CMK (cell line): ENCODE measurements at regions not wholly inside any gene's neighbourhood (a gene's known extent, or its start where the extent isn't known, plus 50 kb on each side); places are given as distances from the start of the nearest gene placed in this dataset.

Source experiments
- DNase-seq: peaks from one replicate; pipeline ENCODE4 v3.0.0-alpha.2; 2010; ENCODE audit warnings: low read depth

DNA sequence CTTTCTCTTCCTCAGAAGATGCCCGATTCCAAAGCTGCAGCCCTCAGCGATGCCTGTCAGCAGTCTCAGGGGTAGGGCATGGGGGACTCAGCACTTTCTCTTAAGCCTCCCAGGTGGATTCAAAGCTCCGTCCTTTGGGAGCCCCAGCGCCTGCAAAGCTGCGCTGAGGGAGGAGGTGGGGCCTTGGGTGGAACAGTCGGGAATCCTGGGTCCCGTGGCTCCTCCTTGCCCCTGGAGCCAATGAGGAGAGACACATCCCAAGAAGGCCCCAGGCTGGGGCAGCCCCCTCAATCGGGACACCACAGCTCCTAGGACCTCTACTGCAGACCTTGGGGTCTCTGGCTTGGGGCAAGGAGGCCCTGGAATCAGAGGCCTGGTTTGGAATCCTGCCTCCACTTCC lies 227.5 kb upstream of the IGF1R start:
- DNase-seq = no peak

DNA sequence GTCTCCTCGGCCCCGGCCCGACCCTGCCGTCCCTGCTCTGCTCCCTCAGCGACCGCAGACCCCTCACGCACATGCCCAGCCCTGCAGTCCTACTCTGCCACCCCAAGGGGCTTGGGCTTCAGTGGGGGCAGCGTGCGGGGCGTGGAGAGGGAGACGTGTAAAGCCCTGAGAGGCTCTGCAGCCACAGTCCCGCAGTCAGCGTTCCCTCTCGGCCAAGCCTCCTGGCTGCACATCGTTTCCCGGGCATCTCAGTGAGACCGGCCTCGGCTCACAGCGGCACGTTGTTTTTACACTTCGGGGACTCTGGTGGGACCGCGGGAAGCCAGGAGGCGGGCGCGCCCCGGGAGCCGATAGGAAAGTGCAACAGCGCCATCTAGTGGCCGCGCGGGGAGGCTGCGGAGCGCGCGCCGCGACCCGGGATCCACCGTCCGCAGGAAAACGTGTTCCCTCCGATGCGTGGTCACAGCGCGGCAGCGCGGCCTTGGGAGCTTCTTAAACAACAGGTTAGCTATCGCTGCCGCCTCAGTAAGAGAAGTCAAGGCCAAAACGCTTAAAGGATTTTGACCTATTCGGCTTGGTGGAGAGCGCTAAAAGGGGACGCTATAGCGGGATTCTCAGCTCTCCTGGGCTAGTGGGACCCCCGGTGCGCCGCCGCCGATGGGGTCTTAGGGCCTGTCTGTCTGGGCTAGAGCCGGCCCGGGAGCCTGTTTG lies 226.8 kb upstream of the IGF1R start:
- peak; percentile 21 for DNase-seq

DNA sequence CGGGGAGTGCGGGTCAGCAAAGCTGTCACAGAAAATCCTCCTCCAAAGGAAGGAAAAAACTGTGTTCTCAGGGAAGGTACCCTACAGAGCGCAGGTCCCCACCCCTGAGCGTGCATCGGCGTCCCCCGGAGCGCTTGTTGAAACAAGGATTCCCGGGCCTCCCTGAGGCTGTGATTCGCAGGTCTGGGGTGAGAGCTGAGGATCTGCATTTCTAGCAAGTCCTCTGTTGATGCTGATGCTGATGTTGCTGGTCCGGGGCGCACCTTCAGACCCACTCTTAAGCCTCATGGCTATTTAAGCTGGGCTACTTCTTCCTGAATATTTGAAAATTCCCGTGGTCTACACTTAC lies 226.2 kb upstream of the IGF1R start:
- no peak for DNase-seq

DNA sequence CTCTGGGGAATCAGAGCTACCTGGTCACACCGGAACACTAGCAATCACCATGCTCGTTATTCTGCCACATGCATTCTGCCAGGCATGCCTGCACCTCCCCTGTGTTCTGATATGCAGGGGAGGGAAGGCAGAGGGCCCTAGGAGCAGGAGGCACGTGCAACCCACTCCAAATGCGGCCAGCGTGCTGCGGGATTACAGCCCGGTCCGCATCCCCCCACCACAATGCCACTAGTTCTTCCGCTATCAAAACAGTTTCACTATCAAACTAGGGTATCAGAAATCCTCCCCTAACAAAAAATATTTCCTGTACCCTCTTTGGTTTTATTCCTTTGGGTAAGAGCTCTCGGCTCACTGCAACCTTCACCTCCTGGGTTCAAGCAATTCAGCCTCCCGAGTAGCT lies 223.2 kb upstream of the IGF1R start:
- no peak for DNase-seq

DNA sequence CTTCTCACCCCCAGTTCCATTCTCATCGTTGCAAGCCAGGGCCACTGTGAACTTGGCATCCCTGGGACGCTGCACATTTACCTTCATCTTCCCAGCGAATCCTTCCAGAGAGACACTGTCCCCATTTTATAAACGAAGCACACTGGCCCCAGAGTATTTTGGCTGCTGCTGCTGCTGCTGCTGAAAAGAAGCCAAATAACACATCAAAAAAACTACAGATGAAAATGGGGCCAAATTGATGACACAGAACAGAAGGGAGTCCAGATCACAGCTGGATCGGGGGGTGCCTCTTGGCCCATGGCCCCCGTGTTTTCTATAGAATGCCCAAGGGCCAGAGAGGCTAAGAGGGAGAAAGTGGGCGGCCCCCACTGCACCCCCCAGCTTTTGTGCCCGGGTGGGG lies 221.0 kb upstream of the IGF1R start:
- no peak for DNase-seq

DNA sequence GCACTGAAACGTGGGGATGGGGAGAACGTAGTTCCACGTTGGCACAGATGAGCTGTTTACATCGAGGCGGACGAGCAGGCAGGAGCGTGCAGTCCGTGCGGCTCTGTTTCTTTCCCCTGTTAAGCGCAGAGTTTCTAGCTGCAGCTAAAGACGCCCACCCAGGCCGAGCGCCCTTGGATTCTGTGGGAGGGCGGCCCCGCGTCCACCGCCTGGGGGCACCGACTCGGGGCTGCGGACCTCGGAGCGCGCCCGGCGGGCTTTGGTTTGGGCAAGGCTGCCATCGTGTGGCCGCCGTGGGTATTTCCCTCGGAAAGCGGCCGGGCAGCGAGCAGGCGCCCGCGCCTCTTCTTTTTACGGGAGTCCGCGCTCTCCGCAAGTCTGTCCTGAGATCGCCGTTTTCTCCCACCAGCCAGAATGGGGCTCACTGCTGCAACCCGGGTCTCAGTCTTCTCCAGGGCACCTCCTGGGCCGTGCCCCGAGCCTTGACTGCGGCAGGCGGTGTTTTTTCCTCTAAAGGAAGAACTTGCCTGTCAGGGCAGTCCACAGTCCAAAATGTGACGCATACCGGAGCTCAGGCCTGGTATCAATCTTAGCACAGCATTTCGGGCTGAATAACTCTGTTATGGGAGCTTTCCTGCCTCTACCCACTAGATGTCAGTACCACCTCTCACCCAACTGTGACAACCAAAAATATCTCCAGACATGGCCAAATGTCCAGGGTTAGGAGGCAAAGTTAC lies 219.9 kb upstream of the IGF1R start:
- no peak for DNase-seq

DNA sequence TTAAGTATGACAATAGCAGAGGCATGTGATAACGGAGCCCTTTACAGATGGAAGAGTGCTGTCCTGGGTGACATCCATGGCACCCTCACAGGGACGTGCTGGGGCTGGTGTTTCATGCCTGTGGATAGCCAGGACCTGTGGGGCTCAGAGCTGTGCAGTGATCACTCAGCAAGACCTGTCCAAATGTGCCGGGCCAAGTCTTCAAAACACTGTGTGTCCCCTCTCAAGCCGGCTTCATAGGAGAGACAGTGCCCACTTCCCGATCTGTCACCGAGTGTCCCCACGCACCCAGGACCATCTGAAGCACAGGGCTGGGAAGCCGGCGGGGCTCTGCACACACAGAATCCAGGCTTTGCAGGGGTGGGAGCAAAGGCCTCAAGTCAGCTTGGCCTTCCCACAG lies 217.2 kb upstream of the IGF1R start:
- no peak for DNase-seq

DNA sequence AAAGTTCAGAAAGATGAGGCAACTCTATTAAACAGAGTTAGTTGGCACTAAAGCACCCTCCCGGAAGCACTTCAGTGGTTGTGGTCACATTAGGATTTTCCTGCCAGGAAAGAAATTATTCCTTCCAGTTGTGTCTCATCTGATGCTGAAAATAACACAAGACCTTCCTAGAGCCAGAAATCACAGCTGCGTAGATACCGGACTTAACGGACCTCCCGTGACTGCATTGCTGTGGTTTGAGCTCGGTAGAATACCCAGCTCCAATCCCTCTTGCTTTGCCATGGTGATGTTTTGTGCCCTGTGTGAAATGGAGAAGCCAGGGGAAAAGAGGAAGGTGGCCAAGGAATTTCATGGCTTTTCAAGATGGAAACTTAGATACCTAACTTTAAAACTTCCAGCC lies 215.0 kb upstream of the IGF1R start:
- no peak for DNase-seq

DNA sequence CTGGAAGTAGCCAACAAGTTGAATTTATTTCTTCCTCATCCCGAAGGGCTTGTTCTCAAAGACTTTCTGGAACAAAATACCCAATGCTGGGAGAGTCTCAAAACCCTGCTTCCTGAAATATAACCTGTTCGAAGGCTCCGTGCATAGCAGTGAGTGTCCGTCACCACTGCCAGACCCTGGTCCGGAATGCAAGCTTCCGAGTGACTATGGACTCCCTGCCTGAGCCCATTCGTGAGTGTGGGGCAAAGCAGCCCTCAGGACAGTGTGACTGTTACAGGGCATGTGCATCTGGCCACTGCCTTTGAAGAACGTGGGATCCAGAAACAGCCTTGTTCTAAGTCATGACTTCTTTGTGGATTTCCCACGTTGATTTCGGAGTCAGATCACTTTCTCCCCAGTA lies 214.5 kb upstream of the IGF1R start:
- DNase-seq = no peak

DNA sequence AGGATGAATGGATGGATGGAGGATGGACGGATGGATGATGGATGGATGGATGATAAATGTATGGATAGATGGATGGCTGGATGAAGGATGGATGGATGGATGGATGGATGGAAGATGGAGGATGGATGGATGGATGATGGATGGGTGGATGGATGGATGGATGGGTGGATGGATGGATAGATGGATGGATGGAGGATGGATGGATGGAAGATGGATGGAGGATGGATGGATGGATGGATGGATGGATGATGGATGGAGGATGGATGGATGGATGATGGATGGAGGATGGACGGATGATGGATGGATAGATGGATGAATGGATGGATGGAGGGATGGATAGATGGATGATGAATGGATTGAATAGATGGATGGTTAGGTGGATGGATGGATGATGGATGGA lies 210.6 kb upstream of the IGF1R start:
- DNase-seq = no peak

DNA sequence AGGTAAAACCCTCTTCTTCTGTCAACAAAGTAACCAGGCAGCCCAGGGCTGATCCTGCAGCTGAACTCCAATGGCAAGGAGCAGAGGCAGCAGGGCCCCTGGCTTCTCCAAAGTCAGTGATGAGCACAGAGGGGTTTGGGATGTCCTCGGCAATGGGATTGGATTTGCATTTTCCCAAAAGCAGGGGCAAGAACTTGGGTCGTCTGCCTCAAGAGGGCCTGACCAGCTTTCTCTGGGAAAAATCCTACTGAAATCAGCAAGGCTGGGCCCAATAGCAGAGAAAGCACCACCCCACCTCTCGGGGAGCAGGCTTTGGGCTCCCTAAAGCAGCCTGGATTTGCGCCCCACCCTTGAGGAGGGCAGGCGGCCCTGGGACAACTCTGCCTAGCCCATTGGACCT lies 210.0 kb upstream of the IGF1R start:
- no peak for DNase-seq

DNA sequence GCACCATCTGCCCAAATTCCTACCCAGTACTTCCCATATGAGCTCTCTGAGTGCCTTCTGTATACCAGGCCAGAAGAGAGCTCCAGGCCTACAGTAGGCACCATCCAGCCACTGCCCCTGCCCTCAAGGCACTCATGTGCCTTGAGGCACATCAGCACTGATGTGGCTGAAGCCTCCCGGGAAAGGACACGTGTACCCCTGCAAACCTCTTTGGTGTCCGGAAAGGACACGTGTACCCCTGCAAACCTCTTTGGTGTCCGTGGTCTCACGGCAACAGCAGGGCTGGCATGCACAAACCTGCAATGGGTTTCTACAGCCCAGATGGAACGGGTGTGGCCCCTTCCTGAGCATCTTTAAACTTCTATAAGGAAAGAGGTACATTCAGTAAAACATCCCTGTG lies 209.4 kb upstream of the IGF1R start:
- no peak for DNase-seq

DNA sequence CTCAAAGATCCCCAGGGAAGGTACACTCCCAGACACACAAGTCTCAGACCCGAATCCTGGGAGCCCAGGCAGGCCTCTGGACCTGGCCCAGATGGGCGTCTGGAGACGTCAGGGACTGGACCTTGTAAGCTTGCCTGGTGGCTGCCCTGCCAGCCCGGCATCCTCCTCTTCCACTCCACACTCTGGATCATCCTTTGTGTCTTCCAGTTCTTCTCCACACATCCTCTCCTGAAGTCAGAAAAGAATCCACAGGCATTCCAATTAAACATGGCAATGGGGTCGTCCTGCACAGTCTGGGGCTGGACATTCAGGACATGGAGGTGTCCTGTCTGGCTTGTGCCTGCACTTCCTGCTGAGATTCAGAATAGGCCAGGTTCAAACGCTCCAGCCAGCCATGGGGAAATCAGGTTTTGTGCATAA lies 208.8 kb upstream of the IGF1R start:
- no peak for DNase-seq

DNA sequence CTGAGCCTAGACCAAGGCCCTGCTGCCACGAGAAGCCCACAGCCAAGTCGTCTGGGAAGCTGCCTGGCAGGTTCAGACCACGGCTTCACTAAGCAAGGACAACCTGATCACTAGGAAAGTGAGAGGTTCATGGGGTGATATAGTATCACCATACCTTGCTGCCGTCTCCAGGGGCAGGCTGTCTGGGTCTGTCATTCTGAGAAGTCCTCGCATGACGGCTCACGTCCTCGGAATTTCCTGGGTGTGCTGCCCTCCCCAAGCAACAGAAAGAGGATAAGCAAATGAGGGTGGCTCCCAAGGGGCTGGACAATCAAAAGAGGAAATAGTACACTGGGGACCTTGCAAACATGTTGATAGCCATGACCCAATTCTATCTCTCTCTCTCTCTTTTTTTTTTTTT lies 207.4 kb upstream of the IGF1R start:
- no peak for DNase-seq

DNA sequence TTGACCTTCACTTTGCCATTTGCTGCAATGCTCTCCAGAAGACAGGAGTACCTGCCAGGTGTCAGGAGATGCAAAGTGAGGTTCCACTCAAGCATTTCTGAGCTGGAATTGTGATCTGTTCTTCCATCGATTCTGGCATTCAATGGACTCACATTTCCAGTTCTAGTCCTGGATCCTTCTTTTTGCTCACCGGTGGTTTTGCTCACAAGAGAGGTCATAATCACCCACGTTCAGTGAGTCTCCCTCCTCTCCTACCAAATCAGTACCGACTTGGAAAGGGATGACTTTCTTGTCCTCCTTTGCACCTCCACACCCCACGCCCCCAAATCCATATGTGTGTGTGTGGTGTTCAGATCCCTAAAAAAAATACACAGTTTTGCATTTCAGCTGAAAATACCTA lies 206.7 kb upstream of the IGF1R start:
- DNase-seq = no peak

DNA sequence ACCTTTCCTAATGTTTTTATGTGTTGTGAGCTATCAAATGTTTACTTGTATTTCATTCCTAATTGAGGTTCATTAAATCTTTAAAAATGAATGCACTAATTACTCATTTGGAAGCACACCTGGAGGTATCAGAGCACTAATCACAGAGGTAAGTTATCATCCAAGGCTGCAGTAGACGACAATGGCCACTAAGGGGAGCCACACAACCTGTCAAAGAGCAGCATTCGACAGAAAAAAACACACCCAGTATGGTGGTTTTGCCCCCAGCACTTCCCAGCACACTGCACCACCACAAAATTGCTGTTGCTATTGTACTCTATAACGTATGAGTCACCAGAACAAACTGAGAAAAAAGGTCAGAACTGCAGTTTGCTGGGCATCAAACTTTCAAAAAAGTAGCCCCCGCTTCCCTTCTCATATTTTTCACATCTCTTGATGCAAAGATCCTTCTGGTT lies 205.9 kb upstream of the IGF1R start:
- peak; percentile 58 for DNase-seq

DNA sequence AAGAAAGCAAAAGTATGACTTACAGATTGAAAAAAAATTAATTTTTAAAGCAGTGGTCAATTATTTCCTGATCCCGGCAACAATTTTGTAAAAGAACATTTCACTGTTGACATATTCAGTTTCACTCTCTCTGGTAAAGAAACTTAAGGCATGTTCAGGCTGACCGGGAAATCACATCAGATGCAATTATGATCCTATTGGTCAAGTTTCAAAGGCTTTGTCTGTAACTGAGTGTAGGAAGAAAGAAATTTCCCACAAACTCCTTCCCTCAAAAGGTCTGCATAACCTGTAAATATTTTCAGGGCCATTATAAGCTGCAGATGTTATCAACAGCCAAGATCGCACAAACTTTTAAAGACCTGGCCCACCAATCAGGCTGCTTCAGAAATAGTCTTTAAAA lies 205.4 kb upstream of the IGF1R start:
- DNase-seq = no peak

DNA sequence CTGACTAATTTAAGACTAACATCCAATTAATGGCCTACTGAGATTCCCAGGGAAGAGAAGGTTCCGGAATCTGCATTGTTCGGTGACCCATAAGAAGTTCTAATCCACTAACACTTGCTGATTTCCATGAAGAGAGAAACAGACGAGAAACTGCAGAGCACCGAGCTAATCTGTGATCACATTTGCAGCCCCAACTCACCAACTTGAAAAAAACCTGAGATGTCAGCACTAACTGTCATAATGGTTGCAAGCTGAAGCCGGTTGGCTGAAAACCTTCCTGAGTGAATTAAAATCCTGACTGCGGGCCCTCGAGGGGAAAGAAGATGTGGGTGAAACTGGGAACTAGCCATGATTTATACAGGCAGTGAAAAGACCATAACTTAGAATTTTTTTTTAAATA lies 204.8 kb upstream of the IGF1R start:
- no peak for DNase-seq

DNA sequence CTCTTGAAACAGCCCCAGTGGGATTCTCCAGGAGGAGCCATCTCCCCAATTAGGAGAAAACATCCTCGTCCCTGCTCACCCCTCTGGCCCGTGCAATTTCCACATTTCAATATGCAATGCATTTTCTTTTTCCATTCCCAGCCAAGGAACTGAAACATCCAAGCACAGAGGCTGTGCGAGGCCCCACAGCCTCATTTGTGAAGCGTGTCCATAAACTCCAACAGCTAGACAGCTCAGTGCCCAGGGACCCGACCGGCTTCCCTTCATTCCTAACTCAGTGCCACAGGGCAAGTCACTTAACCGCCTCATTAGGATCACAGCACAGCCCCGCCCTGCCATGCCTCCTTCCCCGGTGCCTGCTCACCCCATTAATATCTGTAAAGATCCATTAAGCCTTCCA lies 204.2 kb upstream of the IGF1R start:
- DNase-seq = no peak

DNA sequence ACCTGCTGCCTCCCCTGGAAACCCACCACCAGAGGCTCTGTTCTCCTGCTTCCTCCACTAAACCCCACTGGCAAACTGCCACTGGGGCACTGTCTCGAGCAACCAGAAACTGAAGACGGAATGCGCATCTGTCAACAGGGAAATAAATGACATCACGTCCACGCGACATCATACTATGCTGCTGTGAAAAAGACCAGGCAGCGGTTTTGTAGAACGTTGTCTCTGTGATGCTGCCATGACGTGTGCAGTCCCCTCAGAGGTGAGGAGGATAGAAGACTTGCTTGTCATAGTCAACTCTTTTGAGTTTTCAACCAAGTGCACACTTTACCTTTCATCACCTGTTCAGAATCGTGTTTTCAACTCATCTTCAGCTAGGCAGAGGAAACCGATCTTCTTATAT lies 203.0 kb upstream of the IGF1R start:
- no peak for DNase-seq

DNA sequence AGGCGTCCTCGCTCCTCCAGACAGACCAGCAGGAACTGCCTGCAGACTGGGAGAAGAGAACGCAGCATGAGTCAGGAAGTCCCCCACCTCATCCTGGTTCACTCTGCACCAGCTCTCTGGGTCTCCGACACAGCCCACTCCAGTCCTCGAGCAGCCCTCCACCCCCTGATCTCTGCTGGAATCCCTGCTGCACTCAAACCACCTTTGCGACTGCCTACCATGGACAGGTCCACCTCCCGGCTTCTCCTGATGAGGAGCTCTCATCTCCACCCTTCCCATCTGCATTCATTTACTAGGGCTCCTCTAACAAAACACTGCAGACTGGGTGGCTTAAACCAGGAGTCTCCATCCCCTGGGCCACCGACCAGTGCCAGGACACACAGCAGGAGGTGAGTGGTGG lies 202.3 kb upstream of the IGF1R start:
- no peak for DNase-seq

DNA sequence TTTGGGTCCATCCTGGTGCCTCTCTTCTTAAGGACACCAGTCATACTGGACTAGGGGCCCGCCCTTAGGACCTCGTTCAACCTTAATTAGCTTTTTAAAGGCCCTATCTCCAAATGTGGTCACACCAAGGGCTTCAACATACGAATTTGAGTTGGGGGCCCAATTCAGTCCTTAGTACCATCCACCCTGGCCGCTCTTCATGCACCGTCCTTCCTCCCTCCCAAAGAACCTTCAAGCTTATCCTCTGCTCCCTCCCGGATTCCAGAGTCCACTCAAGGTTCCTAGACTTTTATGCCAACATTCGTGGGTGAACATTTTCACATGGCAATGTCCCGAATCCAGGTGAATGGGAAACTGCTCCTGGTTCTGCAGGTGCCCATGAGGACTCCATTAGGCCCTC lies 201.3 kb upstream of the IGF1R start:
- DNase-seq = no peak

DNA sequence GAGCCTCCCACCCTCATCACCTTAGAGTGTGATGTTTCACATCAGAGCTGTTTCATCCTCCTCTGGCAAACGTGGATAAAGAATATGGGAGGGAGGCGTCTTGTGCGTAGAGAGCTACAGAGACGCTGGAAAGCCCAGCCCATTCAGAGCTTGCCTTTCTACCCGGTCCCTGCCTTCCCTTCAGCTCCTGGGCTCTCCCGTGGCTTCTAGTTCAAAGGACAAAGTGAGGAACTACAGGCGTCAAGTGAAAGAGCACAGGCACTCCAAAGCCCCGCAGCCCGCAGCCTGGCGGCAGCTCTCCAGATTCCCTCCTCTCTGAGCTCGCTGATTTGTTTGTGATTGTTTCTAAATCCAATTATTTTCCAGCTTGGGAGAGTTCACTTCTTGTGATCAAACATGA lies 197.1 kb upstream of the IGF1R start:
- DNase-seq = no peak

DNA sequence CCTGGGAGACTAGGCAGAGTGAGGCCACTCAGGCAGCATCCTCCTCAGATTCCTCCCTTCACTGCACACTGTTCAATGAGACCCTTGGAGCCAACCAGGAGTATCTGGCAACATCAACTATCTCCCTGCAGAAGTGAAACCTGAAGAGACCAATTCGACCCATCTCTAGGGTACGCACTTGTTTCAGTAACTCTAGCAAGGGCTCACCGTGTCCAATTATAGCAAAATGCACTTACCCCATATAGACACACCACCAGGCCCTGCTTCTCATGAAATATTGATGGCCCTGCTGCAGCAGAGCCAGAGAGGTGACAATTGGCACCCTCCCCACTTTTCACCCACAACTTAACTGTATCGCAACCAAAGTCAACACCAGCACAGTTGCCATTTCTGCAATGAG lies 196.1 kb upstream of the IGF1R start:
- DNase-seq = no peak
